ENCODE measurements at regions not wholly inside any gene's neighbourhood (a gene's known extent, or its start where the extent isn't known, plus 50 kb on each side); places are given as distances from the start of the nearest gene placed in this dataset.

- 84% methylated on average over 1 of the region's 2 CpGs for WGBS (ENCODE audit: insufficient coverage)
- Histone ChIP-seq H3K9ac (ENCODE audit: low read length) (no peak overlapping the region), H3K9me3 (ENCODE audit: control extremely low read depth in 1 of 3, control insufficient read depth in 2 of 3, insufficient read depth in 1 of 3, low read length in 2 of 3) (peaks cover 0 to 13% (median 13%) of the 10 kb centered on the region in 3 donors), H3K36me3 (replicated peaks in 1 of 2; ENCODE audit: control extremely low read depth in 1 of 2, control insufficient read depth in 1 of 2, extremely low read depth in 1 of 2, insufficient read depth in 2 of 2, low read length in 1 of 2) (no peaks in the 10 kb centered on the region), H3K79me2 (ENCODE audit: control insufficient read depth, insufficient read depth, low read length) (no peaks in the 10 kb centered on the region), H3K4me1 (ENCODE audit: control insufficient read depth in 2 of 2, insufficient read depth in 2 of 2, low read length in 2 of 2) (no peaks in the 10 kb centered on the region), H3K27me3 (replicated peaks in 1 of 4; ENCODE audit: control extremely low read depth in 1 of 4, control insufficient read depth in 3 of 4, insufficient read depth in 4 of 4, low read length in 3 of 4) (no peaks in the 10 kb centered on the region), H3K27ac (ENCODE audit: low read length in 2 of 2) (no peak overlapping the region), H3K4me3 (ENCODE audit: control extremely low read depth in 1 of 5, extremely low read depth in 1 of 5, insufficient read depth in 1 of 5, low read depth in 2 of 5, low read length in 4 of 5) (no peak overlapping the region), H3K4me2 (replicated peaks; ENCODE audit: low read depth, low read length, poor library complexity, severe bottlenecking) (no peak overlapping the region), H2AFZ (ENCODE audit: insufficient read depth, low read depth, low read length, poor library complexity, severe bottlenecking) (no peak overlapping the region), H4K20me1 (ENCODE audit: control insufficient read depth, insufficient read depth, low read length, poor library complexity, severe bottlenecking) (no peaks in the 10 kb centered on the region)
- ChIA-PET POLR2A (no interaction called here), CTCF (no interaction called here)
- Mint-ChIP-seq H3K4me1 (no peaks in the 10 kb centered on the region), H3K27ac (no peak overlapping the region), H3K27me3 (peaks cover 17% of the 10 kb centered on the region), H3K4me3 (no peak overlapping the region), H3K9me3 (ENCODE audit: insufficient read depth) (peaks cover 7% of the 10 kb centered on the region)
- DNase-seq (no peak), ATAC-seq (ENCODE audit: low read depth) (no peak)
- intact Hi-C loops (cut with micrococcal nuclease) = no loop called here
- TF ChIP-seq CTCF (IDR thresholded peaks at IDR 0.05) (no peak), EZH2 (IDR thresholded peaks at IDR 0.05; ENCODE audit: borderline replicate concordance, insufficient read depth, low read depth, low read length, poor library complexity, severe bottlenecking) (no peak)
These were observed 254.9 kb downstream of the SOD2 start for GRCh38 chr6:159438106-159438505.

- Mint-ChIP-seq H3K9me3 (ENCODE audit: insufficient read depth) (peaks cover 8% of the 10 kb centered on the region), H3K4me1 (no peaks in the 10 kb centered on the region), H3K27ac (no peak overlapping the region), H3K4me3 (no peak overlapping the region), H3K27me3 (peaks cover 14% of the 10 kb centered on the region)
- H3K4me2 ChIP-seq (replicated peaks; ENCODE audit: low read depth, low read length, poor library complexity, severe bottlenecking) = no peak overlapping the region
- no peaks in the 10 kb centered on the region for H3K36me3 ChIP-seq (replicated peaks in 1 of 2; ENCODE audit: control extremely low read depth in 1 of 2, control insufficient read depth in 1 of 2, extremely low read depth in 1 of 2, insufficient read depth in 2 of 2, low read length in 1 of 2)
- ChIA-PET CTCF (no interaction called here), POLR2A (no interaction called here)
- H3K27ac ChIP-seq (ENCODE audit: low read length in 2 of 2) = no peak overlapping the region
- ATAC-seq (ENCODE audit: low read depth) = no peak
- H4K20me1 ChIP-seq (ENCODE audit: control insufficient read depth, insufficient read depth, low read length, poor library complexity, severe bottlenecking) = no peaks in the 10 kb centered on the region
- H3K79me2 ChIP-seq (ENCODE audit: control insufficient read depth, insufficient read depth, low read length) = no peaks in the 10 kb centered on the region
- H3K27me3 ChIP-seq (replicated peaks in 1 of 4; ENCODE audit: control extremely low read depth in 1 of 4, control insufficient read depth in 3 of 4, insufficient read depth in 4 of 4, low read length in 3 of 4) = no peaks in the 10 kb centered on the region
- intact Hi-C loops (cut with micrococcal nuclease) = no loop called here
- H3K4me1 ChIP-seq (ENCODE audit: control insufficient read depth in 2 of 2, insufficient read depth in 2 of 2, low read length in 2 of 2) = no peaks in the 10 kb centered on the region
- WGBS (ENCODE audit: insufficient coverage) = 95% methylated on average over 3 of the region's 6 CpGs
- no peak overlapping the region for H2AFZ ChIP-seq (ENCODE audit: insufficient read depth, low read depth, low read length, poor library complexity, severe bottlenecking)
- no peak overlapping the region for H3K4me3 ChIP-seq (ENCODE audit: control extremely low read depth in 1 of 5, extremely low read depth in 1 of 5, insufficient read depth in 1 of 5, low read depth in 2 of 5, low read length in 4 of 5)
- TF ChIP-seq EZH2 (IDR thresholded peaks at IDR 0.05; ENCODE audit: borderline replicate concordance, insufficient read depth, low read depth, low read length, poor library complexity, severe bottlenecking) (no peak), CTCF (IDR thresholded peaks at IDR 0.05) (no peak)
- no peak overlapping the region for H3K9ac ChIP-seq (ENCODE audit: low read length)
- no peak for DNase-seq
- peaks cover 0 to 16% (median 13%) of the 10 kb centered on the region in 3 donors for H3K9me3 ChIP-seq (ENCODE audit: control extremely low read depth in 1 of 3, control insufficient read depth in 2 of 3, insufficient read depth in 1 of 3, low read length in 2 of 3)
These were observed 256.5 kb downstream of the SOD2 start for GRCh38 chr6:159436581-159436980.

Measured in B cell (primary cell).